ENCODE measurements at regions not wholly inside any gene's neighbourhood (a gene's known extent, or its start where the extent isn't known, plus 50 kb on each side); places are given as distances from the start of the nearest gene placed in this dataset.

DNA sequence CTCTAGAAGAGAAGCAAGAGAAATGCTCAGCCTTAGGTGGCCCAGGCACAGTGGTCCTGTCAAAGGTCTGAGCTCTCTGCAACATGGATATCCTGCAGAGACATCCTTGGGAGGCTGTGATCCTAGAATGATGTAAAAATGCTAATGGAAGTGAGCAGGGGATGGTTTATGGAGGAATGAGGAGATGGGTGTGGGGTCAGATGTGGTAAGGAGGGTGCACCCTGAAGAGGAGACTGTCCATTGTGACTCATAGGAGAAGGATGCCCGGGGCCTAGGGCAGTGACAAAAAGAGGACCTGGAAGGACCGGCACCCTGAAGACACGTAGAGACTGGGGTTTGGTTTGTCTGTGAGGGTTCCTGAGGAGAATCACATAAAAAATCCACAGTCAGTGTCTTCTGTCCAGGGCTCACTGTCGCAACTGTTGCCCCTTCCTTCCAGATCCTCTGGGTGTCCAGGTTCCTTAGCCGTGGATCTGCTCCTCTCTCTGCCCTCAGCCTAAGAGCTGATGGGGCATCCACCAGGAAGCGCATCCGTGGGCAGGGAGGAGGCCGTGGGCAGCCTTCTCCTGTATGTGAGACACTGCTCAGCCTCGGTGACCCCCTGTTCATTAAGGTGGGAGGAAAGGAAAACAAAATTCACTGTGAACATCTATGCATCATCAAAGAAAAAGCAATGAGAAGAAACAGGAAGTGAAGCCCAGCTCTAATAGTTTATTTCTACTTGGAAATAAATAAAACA, 110.7 kb downstream of the VPREB1 start:
- no peak overlapping the region for H3K27ac ChIP-seq
- no peak overlapping the region for H3K9ac ChIP-seq (ENCODE audit: insufficient read length)
- TF ChIP-seq EZH2 (IDR thresholded peaks at IDR 0.05) = no peak
- no peak for TF ChIP-seq POLR2AphosphoS5 (IDR thresholded peaks at IDR 0.05; ENCODE audit: borderline replicate concordance, low read depth, low read length)
- no peak for TF ChIP-seq FOXP2 (optimal IDR thresholded peaks at IDR 0.05; ENCODE audit: control extremely low read depth, extremely low read length, insufficient read depth)
- no peak overlapping the region for H3K4me3 ChIP-seq
- DNase-seq (ENCODE audit: low read depth, low spot score) = no peak
- no peaks in the 10 kb centered on the region for H3K36me3 ChIP-seq (ENCODE audit: insufficient read depth, low read length)
- no peaks in the 10 kb centered on the region for H3K9me3 ChIP-seq (ENCODE audit: low read depth, low read length)

DNA sequence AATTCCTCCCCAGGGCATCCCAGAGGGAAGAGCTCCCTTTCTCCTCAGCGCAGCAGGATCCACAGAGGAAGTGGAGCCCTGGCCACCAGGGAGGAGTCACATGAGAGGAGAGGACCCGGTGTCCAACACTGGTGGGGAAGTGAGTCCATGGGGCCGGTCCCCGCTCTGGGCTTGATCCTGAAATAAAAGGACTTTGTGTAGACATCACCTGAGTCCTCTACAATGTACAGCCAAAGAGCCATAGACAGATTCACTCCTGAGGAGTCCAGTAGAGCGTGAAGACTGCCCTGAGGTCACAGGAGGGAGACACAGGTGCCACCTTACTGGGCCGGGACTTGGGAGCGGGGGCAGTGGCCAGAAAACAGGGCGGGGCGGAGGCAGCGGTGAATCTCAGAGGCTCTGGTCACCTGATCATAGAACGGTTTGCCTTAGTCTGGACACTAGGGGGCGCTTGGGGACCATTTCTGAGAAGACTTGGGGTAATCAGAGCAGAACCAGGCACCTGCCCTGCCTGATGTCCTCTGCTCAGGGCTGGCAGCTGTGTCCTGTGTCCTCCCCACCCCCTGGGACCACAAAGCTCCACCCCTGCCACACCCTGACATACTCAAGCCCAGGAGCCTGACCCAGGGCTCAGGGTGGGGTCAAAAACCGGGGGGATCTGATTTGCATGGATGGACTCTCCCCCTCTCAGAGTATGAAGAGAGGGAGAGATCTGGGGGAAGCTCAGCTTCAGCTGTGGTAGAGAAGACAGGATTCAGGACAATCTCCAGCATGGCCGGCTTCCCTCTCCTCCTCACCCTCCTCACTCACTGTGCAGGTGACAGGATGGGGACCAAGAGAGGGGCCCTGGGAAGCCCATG, 112.7 kb downstream of the VPREB1 start:
- Histone ChIP-seq H3K27ac (no peak overlapping the region), H3K4me3 (no peak overlapping the region), H3K36me3 (ENCODE audit: insufficient read depth, low read length) (no peaks in the 10 kb centered on the region), H3K9me3 (ENCODE audit: low read depth, low read length) (no peaks in the 10 kb centered on the region), H3K9ac (ENCODE audit: insufficient read length) (no peak overlapping the region)
- DNase-seq (ENCODE audit: low read depth, low spot score) = peak; percentile 6
- TF ChIP-seq POLR2AphosphoS5 (IDR thresholded peaks at IDR 0.05; ENCODE audit: borderline replicate concordance, low read depth, low read length) = no peak
- TF ChIP-seq FOXP2 (optimal IDR thresholded peaks at IDR 0.05; ENCODE audit: control extremely low read depth, extremely low read length, insufficient read depth) = no peak
- TF ChIP-seq EZH2 (IDR thresholded peaks at IDR 0.05) = no peak

DNA sequence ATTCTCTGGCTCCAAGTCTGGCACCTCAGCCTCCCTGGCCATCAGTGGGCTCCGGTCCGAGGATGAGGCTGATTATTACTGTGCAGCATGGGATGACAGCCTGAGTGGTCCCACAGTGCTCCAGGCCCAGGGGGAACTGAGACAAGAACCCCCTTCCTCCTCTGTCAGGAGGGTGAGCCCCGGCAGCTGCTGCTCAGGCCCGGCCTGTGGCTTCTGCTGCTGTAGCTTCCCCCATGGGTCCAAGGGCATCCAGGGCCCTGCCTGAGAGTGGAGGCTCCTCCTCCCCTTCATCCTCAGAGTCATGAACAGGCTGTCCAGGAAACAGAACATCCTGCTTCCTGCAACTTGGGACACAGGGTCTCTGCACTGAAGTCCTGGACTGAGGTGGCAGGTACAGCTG, 113.6 kb downstream of the VPREB1 start:
- H3K36me3 ChIP-seq (ENCODE audit: insufficient read depth, low read length) = no peaks in the 10 kb centered on the region
- no peak overlapping the region for H3K27ac ChIP-seq
- DNase-seq (ENCODE audit: low read depth, low spot score) = no peak
- no peak overlapping the region for H3K4me3 ChIP-seq
- H3K9ac ChIP-seq (ENCODE audit: insufficient read length) = no peak overlapping the region
- TF ChIP-seq POLR2AphosphoS5 (IDR thresholded peaks at IDR 0.05; ENCODE audit: borderline replicate concordance, low read depth, low read length) (no peak), EZH2 (IDR thresholded peaks at IDR 0.05) (no peak), FOXP2 (optimal IDR thresholded peaks at IDR 0.05; ENCODE audit: control extremely low read depth, extremely low read length, insufficient read depth) (no peak)
- no peaks in the 10 kb centered on the region for H3K9me3 ChIP-seq (ENCODE audit: low read depth, low read length)

DNA sequence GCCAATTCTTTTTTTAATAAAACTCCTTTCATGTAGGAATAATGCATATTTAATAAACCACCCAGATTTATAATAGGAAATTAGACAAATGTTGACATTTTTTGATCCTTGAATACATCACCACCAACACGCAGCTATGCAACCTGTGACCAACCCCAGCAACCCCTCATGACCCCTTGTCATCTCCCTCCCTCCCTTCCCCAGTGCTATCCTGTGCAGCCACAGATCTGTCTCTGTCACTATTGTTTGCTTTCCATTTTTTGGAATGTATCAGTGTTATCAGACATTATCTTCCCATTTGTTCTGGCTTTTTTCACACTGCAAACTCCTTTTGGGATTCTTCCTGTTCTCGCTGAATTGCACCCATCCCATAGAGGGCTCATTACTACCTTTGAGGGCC, 114.1 kb downstream of the VPREB1 start:
- H3K36me3 ChIP-seq (ENCODE audit: insufficient read depth, low read length) = no peaks in the 10 kb centered on the region
- no peak for DNase-seq (ENCODE audit: low read depth, low spot score)
- no peak overlapping the region for H3K27ac ChIP-seq
- TF ChIP-seq POLR2AphosphoS5 (IDR thresholded peaks at IDR 0.05; ENCODE audit: borderline replicate concordance, low read depth, low read length) = no peak
- no peak for TF ChIP-seq EZH2 (IDR thresholded peaks at IDR 0.05)
- no peak for TF ChIP-seq FOXP2 (optimal IDR thresholded peaks at IDR 0.05; ENCODE audit: control extremely low read depth, extremely low read length, insufficient read depth)
- H3K9ac ChIP-seq (ENCODE audit: insufficient read length) = no peak overlapping the region
- no peaks in the 10 kb centered on the region for H3K9me3 ChIP-seq (ENCODE audit: low read depth, low read length)
- no peak overlapping the region for H3K4me3 ChIP-seq

DNA sequence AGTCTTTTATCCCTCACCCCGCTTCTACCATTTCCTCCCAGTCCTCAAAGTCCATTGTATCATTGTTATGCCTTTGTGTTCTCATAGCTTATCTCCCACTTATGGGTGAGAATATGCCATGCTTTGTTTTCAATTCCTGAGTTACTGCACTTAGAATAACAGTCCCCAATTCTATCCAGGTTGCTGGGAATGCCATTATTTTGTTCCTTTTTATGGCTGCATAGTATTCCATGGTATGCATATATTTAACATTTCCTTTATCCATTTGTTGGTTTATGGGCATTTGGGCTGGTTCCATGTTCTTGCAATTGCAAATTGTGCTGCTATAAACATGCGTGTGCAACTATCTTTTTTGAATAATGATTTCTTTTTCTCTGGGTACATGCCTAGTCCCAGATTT, 114.9 kb downstream of the VPREB1 start:
- Histone ChIP-seq H3K9me3 (ENCODE audit: low read depth, low read length) (no peaks in the 10 kb centered on the region), H3K27ac (no peak overlapping the region), H3K36me3 (ENCODE audit: insufficient read depth, low read length) (no peaks in the 10 kb centered on the region), H3K4me3 (no peak overlapping the region), H3K9ac (ENCODE audit: insufficient read length) (no peak overlapping the region)
- TF ChIP-seq FOXP2 (optimal IDR thresholded peaks at IDR 0.05; ENCODE audit: control extremely low read depth, extremely low read length, insufficient read depth) (no peak), POLR2AphosphoS5 (IDR thresholded peaks at IDR 0.05; ENCODE audit: borderline replicate concordance, low read depth, low read length) (no peak), EZH2 (IDR thresholded peaks at IDR 0.05) (no peak)
- DNase-seq (ENCODE audit: low read depth, low spot score) = no peak

DNA sequence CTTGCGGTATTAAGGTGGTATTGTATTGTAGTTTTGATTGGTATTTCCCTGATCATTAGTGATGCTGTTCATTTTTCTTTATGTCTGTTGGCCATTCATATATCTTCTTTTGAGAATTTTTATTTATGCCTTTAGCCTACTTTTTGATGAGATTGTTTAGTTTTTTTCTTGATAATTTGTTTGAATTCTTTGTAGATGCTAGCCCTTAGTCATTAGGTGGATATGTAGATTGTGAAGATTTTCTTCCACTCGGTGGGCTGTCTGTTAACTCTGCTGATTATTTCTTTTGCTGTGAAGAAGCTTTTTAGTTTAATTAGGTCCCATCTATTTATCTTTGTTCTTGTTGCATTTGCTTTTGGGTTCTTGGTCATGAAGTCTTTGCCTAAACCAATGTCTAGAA, 115.4 kb downstream of the VPREB1 start:
- Histone ChIP-seq H3K4me3 (no peak overlapping the region), H3K9me3 (ENCODE audit: low read depth, low read length) (no peaks in the 10 kb centered on the region), H3K36me3 (ENCODE audit: insufficient read depth, low read length) (no peaks in the 10 kb centered on the region), H3K27ac (no peak overlapping the region), H3K9ac (ENCODE audit: insufficient read length) (no peak overlapping the region)
- no peak for DNase-seq (ENCODE audit: low read depth, low spot score)
- TF ChIP-seq FOXP2 (optimal IDR thresholded peaks at IDR 0.05; ENCODE audit: control extremely low read depth, extremely low read length, insufficient read depth) (no peak), POLR2AphosphoS5 (IDR thresholded peaks at IDR 0.05; ENCODE audit: borderline replicate concordance, low read depth, low read length) (no peak), EZH2 (IDR thresholded peaks at IDR 0.05) (no peak)

DNA sequence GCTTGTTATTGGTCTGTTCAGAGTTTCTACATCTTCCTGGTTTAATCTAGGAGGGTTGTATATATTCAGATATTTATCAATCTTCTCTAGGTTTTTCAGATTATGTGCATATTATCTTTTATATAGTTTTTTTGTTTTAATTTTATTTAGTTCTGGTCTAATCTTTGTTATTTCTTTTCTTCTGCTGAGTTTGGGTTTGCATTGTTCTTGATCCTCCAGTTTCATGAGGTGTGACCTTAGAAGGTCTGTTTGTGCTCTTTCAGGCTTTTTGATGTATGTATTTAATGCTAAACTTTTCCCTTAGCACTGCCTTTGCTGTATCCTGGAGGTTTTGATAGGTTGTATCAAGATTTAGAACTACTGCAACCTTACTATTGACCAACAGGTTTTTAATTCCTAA, 117.7 kb downstream of the VPREB1 start:
- TF ChIP-seq EZH2 (IDR thresholded peaks at IDR 0.05) (no peak), FOXP2 (optimal IDR thresholded peaks at IDR 0.05; ENCODE audit: control extremely low read depth, extremely low read length, insufficient read depth) (no peak), POLR2AphosphoS5 (IDR thresholded peaks at IDR 0.05; ENCODE audit: borderline replicate concordance, low read depth, low read length) (no peak)
- H3K9ac ChIP-seq (ENCODE audit: insufficient read length) = no peak overlapping the region
- H3K9me3 ChIP-seq (ENCODE audit: low read depth, low read length) = no peaks in the 10 kb centered on the region
- H3K36me3 ChIP-seq (ENCODE audit: insufficient read depth, low read length) = no peaks in the 10 kb centered on the region
- H3K4me3 ChIP-seq = no peak overlapping the region
- no peak for DNase-seq (ENCODE audit: low read depth, low spot score)
- no peak overlapping the region for H3K27ac ChIP-seq

DNA sequence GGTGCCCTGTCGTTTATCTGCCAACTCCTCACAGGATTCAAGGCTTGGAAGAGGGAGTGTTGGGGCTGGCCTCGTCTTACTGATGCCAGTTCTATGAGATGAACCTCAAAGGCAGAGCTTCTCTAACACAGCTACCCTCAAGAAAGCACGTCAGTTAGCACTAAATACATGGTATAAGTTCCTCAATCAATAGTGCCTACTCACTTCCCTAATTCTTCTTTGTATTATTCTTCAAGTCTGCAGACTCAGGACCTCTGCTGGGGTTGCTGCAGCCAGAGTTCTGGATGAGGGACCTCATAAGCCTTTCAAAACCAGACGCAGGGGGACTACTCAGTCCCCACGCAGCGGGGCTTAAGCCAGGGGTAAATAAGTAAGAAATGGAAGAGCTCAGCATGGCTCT, 118.3 kb downstream of the VPREB1 start:
- no peak overlapping the region for H3K27ac ChIP-seq
- no peaks in the 10 kb centered on the region for H3K9me3 ChIP-seq (ENCODE audit: low read depth, low read length)
- no peak for DNase-seq (ENCODE audit: low read depth, low spot score)
- H3K4me3 ChIP-seq = no peak overlapping the region
- H3K36me3 ChIP-seq (ENCODE audit: insufficient read depth, low read length) = no peaks in the 10 kb centered on the region
- TF ChIP-seq FOXP2 (optimal IDR thresholded peaks at IDR 0.05; ENCODE audit: control extremely low read depth, extremely low read length, insufficient read depth) = no peak
- TF ChIP-seq EZH2 (IDR thresholded peaks at IDR 0.05) = no peak
- no peak for TF ChIP-seq POLR2AphosphoS5 (IDR thresholded peaks at IDR 0.05; ENCODE audit: borderline replicate concordance, low read depth, low read length)
- no peak overlapping the region for H3K9ac ChIP-seq (ENCODE audit: insufficient read length)

Measured in SK-N-MC (cell line).